Left ventricle myocardium superior (tissue), 1 donor: ENCODE measurements at regions not wholly inside any gene's neighbourhood (a gene's known extent, or its start where the extent isn't known, plus 50 kb on each side); places are given as distances from the start of the nearest gene placed in this dataset.
A peak's percentile ranks its signal among the peaks of the same experiment; 100 is the strongest.
"Not testable (repeated sequence)": the region's sequence is repeated elsewhere in the genome, so short reads cannot be mapped to it uniquely, and the experiment has no call there.

Source experiments
- ATAC-seq: fragments of 200-7000 bp; cut with Tn5 transposase; one replicate; pipeline ENCODE4 v1.9.1; 2020; ENCODE audit warnings: mild to moderate bottlenecking, moderate library complexity
- DNase-seq: peaks from one replicate; pipeline ENCODE4 v3.0.0-alpha.2; 2020
- intact Hi-C: fragments of 100-400 bp; cut with micrococcal nuclease; formaldehyde crosslinking; loops from one replicate; pipeline ENCODE4 v1.11.0; 2022
- donor health status: DM: no; HTN: yes; CAD: no; lungs with severe emphysema.

GRCh38 chr7:136114966-136115762 is 138.0 kb upstream of the MTPN start:
- intact Hi-C loops = no loop called here
- DNase-seq (peak; percentile 49), ATAC-seq (peak; percentile 73)

GRCh38 chr7:136114467-136114866 is 137.3 kb upstream of the MTPN start:
- intact Hi-C loops, ATAC-seq, DNase-seq: not testable (repeated sequence)

- ATAC-seq, DNase-seq, intact Hi-C loops: not testable (repeated sequence)
Measured at GRCh38 chr7:136109037-136109436, 131.9 kb upstream of the MTPN start.

- DNase-seq (no peak), ATAC-seq (no peak)
- intact Hi-C loops = no loop called here
Measured at GRCh38 chr7:136105191-136105590, 128.0 kb upstream of the MTPN start.

GRCh38 chr7:136104269-136104603 is 127.1 kb upstream of the MTPN start:
- no peak for ATAC-seq
- intact Hi-C loops = no loop called here
- no peak for DNase-seq

GRCh38 chr7:136103545-136104268 is 126.5 kb upstream of the MTPN start:
- intact Hi-C loops = no loop called here
- no peak for ATAC-seq

GRCh38 chr7:136102881-136103280 is 125.7 kb upstream of the MTPN start:
- ATAC-seq (no peak), DNase-seq (no peak)
- intact Hi-C loops = no loop called here

More at GRCh38 chr7:136103545-136104268, 126.5 kb upstream of the MTPN start:
- DNase-seq = no peak

GRCh38 chr7:136092714-136093113 is 115.6 kb upstream of the MTPN start:
- intact Hi-C loops, ATAC-seq, DNase-seq: not testable (repeated sequence)

- intact Hi-C loops = no loop called here
- DNase-seq (no peak), ATAC-seq (no peak)
Measured at GRCh38 chr7:136087881-136088280, 110.7 kb upstream of the MTPN start.

GRCh38 chr7:136086712-136087111 is 109.6 kb upstream of the MTPN start:
- ATAC-seq (peak; percentile 100), DNase-seq (peak; percentile 31)
- intact Hi-C loops = no loop called here

- intact Hi-C loops = no loop called here
- DNase-seq (no peak), ATAC-seq (no peak)
Measured at GRCh38 chr7:136079934-136080333, 102.8 kb upstream of the MTPN start.

GRCh38 chr7:136079478-136079892 is 102.3 kb upstream of the MTPN start:
- DNase-seq (no peak), ATAC-seq (no peak)
- intact Hi-C loops = no loop called here

GRCh38 chr7:136079066-136079465 is 101.9 kb upstream of the MTPN start:
- DNase-seq (no peak), ATAC-seq (no peak)
- intact Hi-C loops = no loop called here

GRCh38 chr7:136078630-136079029 is 101.5 kb upstream of the MTPN start:
- no peak for ATAC-seq
- intact Hi-C loops = no loop called here
- DNase-seq = no peak

GRCh38 chr7:136076954-136077353 is 99.8 kb upstream of the MTPN start:
- no peak for DNase-seq
- intact Hi-C loops = no loop called here
- no peak for ATAC-seq

GRCh38 chr7:136074843-136075242 is 97.7 kb upstream of the MTPN start:
- intact Hi-C loops = no loop called here
- DNase-seq = no peak

GRCh38 chr7:136072447-136072846 is 95.3 kb upstream of the MTPN start:
- ATAC-seq = no peak
- intact Hi-C loops = no loop called here

More at GRCh38 chr7:136074843-136075242, 97.7 kb upstream of the MTPN start:
- ATAC-seq = no peak

GRCh38 chr7:136070736-136071505 is 93.8 kb upstream of the MTPN start:
- intact Hi-C loops = no loop called here
- ATAC-seq (no peak), DNase-seq (no peak)

More at GRCh38 chr7:136072447-136072846, 95.3 kb upstream of the MTPN start:
- no peak for DNase-seq

- no peak for ATAC-seq
- intact Hi-C loops = no loop called here
Measured at GRCh38 chr7:136069840-136070529, 92.8 kb upstream of the MTPN start.

More at GRCh38 chr7:136069840-136070529, 92.8 kb upstream of the MTPN start:
- no peak for DNase-seq
